HEK293 (cell line): ENCODE measurements at regions not wholly inside any gene's neighbourhood (a gene's known extent, or its start where the extent isn't known, plus 50 kb on each side); places are given as distances from the start of the nearest gene placed in this dataset.

Experiments
- CTCF ChIA-PET: fragments of 350-600 bp; formaldehyde crosslinking; extraction: SDS; loops from one replicate; lab custom pipeline; 2021; ENCODE audit warnings: antibody characterized with exemption; lab: Yijun Ruan, JAX
- POLR2A ChIA-PET: fragments of 300-600 bp; formaldehyde crosslinking; extraction: SDS; loops from one replicate; lab custom pipeline; 2020; ENCODE audit warnings: antibody characterized with exemption, inconsistent platforms; lab: Yijun Ruan, JAX
- H3K27ac ChIP-seq: fragments of 200-500 bp; sonication (Bioruptor generic); 2 replicates; pipeline ENCODE4 v1.5.1; 2014; ENCODE audit warnings: low read depth, low read length, control low read depth, inconsistent platforms; ENCODE audit errors: extremely low read depth
- H3K36me3 ChIP-seq, 2 experiments: fragments of 200-500 bp in 1 of 2; sonication (Bioruptor generic) in 1 of 2; 1 replicate in 1 of 2; 2 replicates in 1 of 2; pipeline ENCODE4 v1.5.1; 2014 to 2017; ENCODE audit warnings: inconsistent platforms in 2 of 2, low read length in 2 of 2; ENCODE audit not compliant: control insufficient read depth in 2 of 2, insufficient read depth in 1 of 2
- H3K4me1 ChIP-seq: fragments of 200-500 bp; sonication (Bioruptor generic); 2 replicates; pipeline ENCODE4 v1.5.1; 2014; ENCODE audit warnings: mild to moderate bottlenecking, low read length, inconsistent platforms; ENCODE audit not compliant: control insufficient read depth, insufficient read depth
- H3K4me3 ChIP-seq: 2 replicates; pipeline ENCODE4 v1.5.1; 2011; ENCODE audit warnings: low read depth, mild to moderate bottlenecking, control low read depth, low read length, moderate library complexity
- H3K9me3 ChIP-seq: fragments of 200-500 bp; sonication (Bioruptor generic); 2 replicates; pipeline ENCODE4 v1.5.1; 2014; ENCODE audit warnings: low read depth, low read length, inconsistent platforms; ENCODE audit not compliant: control insufficient read depth, insufficient read depth
- CTCF ChIP-seq: fragments of 450-650 bp; formaldehyde crosslinking; IDR thresholded peaks from 2 replicates; pipeline ENCODE4 v1.5.1; 2016; ENCODE audit warnings: missing biosample characterization, missing genetic modification characterization
- GLIS2 ChIP-seq: fragments of 450-650 bp; formaldehyde crosslinking; IDR thresholded peaks from 2 replicates; pipeline ENCODE4 v1.5.1; 2016; ENCODE audit warnings: missing biosample characterization, missing genetic modification characterization
- KLF16 ChIP-seq: fragments of 450-650 bp; formaldehyde crosslinking; IDR thresholded peaks from 2 replicates; pipeline ENCODE4 v1.5.1; 2017; ENCODE audit warnings: missing biosample characterization, missing genetic modification characterization
- PRDM1 ChIP-seq: fragments of 450-650 bp; formaldehyde crosslinking; IDR thresholded peaks from 2 replicates; pipeline ENCODE4; 2016; ENCODE audit warnings: missing biosample characterization, missing genetic modification characterization
- SCRT1 ChIP-seq: fragments of 450-650 bp; formaldehyde crosslinking; IDR thresholded peaks from 2 replicates; pipeline ENCODE4 v1.5.1; 2016; ENCODE audit warnings: missing biosample characterization, missing genetic modification characterization, borderline replicate concordance
- SETDB1 ChIP-seq: IDR thresholded peaks from one replicate; pipeline ENCODE4 v1.6.1; 2017; ENCODE audit warnings: mild to moderate bottlenecking, low read length, moderate library complexity, mixed read lengths; ENCODE audit not compliant: insufficient read length
- SP3 ChIP-seq: fragments of 450-650 bp; formaldehyde crosslinking; IDR thresholded peaks from 2 replicates; pipeline ENCODE4 v1.5.1; 2016; ENCODE audit warnings: missing biosample characterization, missing genetic modification characterization
- ZBTB1 ChIP-seq: fragments of 450-650 bp; formaldehyde crosslinking; IDR thresholded peaks from 2 replicates; pipeline ENCODE4 v1.5.1; 2016; ENCODE audit warnings: missing biosample characterization, missing genetic modification characterization
- ZBTB11 ChIP-seq: fragments of 450-650 bp; formaldehyde crosslinking; conservative IDR thresholded peaks from 2 replicates; pipeline ENCODE4 v1.5.1; 2016; ENCODE audit warnings: low read depth, missing biosample characterization, missing genetic modification characterization
- ZBTB17 ChIP-seq: fragments of 450-650 bp; formaldehyde crosslinking; IDR thresholded peaks from 2 replicates; pipeline ENCODE4 v1.5.1; 2016; ENCODE audit warnings: missing biosample characterization, missing genetic modification characterization
- ZFP41 ChIP-seq: fragments of 450-650 bp; formaldehyde crosslinking; IDR thresholded peaks from 2 replicates; pipeline ENCODE4 v1.5.1; 2016; ENCODE audit warnings: missing biosample characterization, missing genetic modification characterization, borderline replicate concordance
- ZIC2 ChIP-seq: fragments of 450-650 bp; formaldehyde crosslinking; IDR thresholded peaks from 2 replicates; pipeline ENCODE4 v1.5.1; 2016; ENCODE audit warnings: missing biosample characterization, missing genetic modification characterization
- ZNF138 ChIP-seq: fragments of 450-650 bp; formaldehyde crosslinking; IDR thresholded peaks from 2 replicates; pipeline ENCODE4 v1.5.1; 2016; ENCODE audit warnings: missing biosample characterization, missing genetic modification characterization, borderline replicate concordance
- ZNF324 ChIP-seq: fragments of 450-650 bp; formaldehyde crosslinking; IDR thresholded peaks from 2 replicates; pipeline ENCODE4 v1.5.1; 2016; ENCODE audit warnings: missing biosample characterization, missing genetic modification characterization
- ZNF350 ChIP-seq: fragments of 450-650 bp; formaldehyde crosslinking; IDR thresholded peaks from 2 replicates; pipeline ENCODE4 v1.5.0; 2017; ENCODE audit warnings: missing biosample characterization, mild to moderate bottlenecking, missing genetic modification characterization
- ZNF544 ChIP-seq: fragments of 450-650 bp; formaldehyde crosslinking; IDR thresholded peaks from 2 replicates; pipeline ENCODE4 v1.5.0; 2017; ENCODE audit warnings: missing biosample characterization, missing genetic modification characterization
- ZNF558 ChIP-seq: fragments of 450-650 bp; formaldehyde crosslinking; IDR thresholded peaks from 2 replicates; pipeline ENCODE4 v1.5.1; 2016; ENCODE audit warnings: missing biosample characterization, missing genetic modification characterization
- ZNF621 ChIP-seq: fragments of 450-650 bp; formaldehyde crosslinking; IDR thresholded peaks from 2 replicates; pipeline ENCODE4 v1.5.1; 2017; ENCODE audit warnings: missing biosample characterization, missing genetic modification characterization
- ZNF654 ChIP-seq: fragments of 450-650 bp; formaldehyde crosslinking; IDR thresholded peaks from 2 replicates; pipeline ENCODE4 v1.5.1; 2016; ENCODE audit warnings: low read depth, missing biosample characterization, missing genetic modification characterization
- ZNF785 ChIP-seq: fragments of 450-650 bp; formaldehyde crosslinking; IDR thresholded peaks from 2 replicates; pipeline ENCODE4 v1.5.1; 2016; ENCODE audit warnings: missing biosample characterization, missing genetic modification characterization
- ZNF830 ChIP-seq: fragments of 450-650 bp; IDR thresholded peaks from 2 replicates; pipeline ENCODE4 v1.5.0; 2018; ENCODE audit warnings: missing biosample characterization, missing genetic modification characterization, low read depth, mild to moderate bottlenecking, moderate library complexity
- ZSCAN30 ChIP-seq: fragments of 450-650 bp; IDR thresholded peaks from 2 replicates; pipeline ENCODE4 v1.5.1; 2018; ENCODE audit warnings: missing biosample characterization, mild to moderate bottlenecking, missing genetic modification characterization, moderate library complexity
- ZXDB ChIP-seq: fragments of 450-650 bp; formaldehyde crosslinking; IDR thresholded peaks from 2 replicates; pipeline ENCODE4 v1.5.1; 2016; ENCODE audit warnings: missing biosample characterization, missing genetic modification characterization
- TF ChIP-seq, protein P1 (sequence below): fragments of 450-650 bp; formaldehyde crosslinking; IDR thresholded peaks from 2 replicates; pipeline ENCODE4 v1.5.1; 2016; ENCODE audit warnings: missing biosample characterization, missing genetic modification characterization
- TF ChIP-seq, protein P2 (sequence below): fragments of 450-650 bp; formaldehyde crosslinking; IDR thresholded peaks from 2 replicates; pipeline ENCODE4 v1.5.1; 2016; ENCODE audit warnings: missing biosample characterization, missing genetic modification characterization

GRCh38 chr6:140604786-140605185, 1230.3 kb upstream of the CITED2 start:
- POLR2A ChIA-PET, result no interaction called here
- H3K36me3 ChIP-seq, result no peaks in the 10 kb centered on the region

GRCh38 chr6:140602431-140603248, 1228.2 kb upstream of the CITED2 start:
- H3K27ac ChIP-seq, result no peak overlapping the region
- POLR2A ChIA-PET, result no interaction called here
- no peaks in the 10 kb centered on the region for H3K4me1 ChIP-seq
- H3K36me3 ChIP-seq, result no peaks in the 10 kb centered on the region
- H3K9me3 ChIP-seq, result no peaks in the 10 kb centered on the region
- no peak overlapping the region for H3K4me3 ChIP-seq
- CTCF ChIA-PET, result no interaction called here
- TF ChIP-seq ZIC2 (tag by site-specific recombination) (no peak), ZNF830 (tag by site-specific recombination) (no peak), ZSCAN30 (no peak), ZNF324 (no peak), ZNF621 (tag by site-specific recombination) (no peak), SCRT1 (tag by site-specific recombination) (no peak), ZNF350 (tag by site-specific recombination) (no peak), ZNF785 (tag by site-specific recombination) (no peak), SETDB1 (no peak)
- TF ChIP-seq, protein P1, sequence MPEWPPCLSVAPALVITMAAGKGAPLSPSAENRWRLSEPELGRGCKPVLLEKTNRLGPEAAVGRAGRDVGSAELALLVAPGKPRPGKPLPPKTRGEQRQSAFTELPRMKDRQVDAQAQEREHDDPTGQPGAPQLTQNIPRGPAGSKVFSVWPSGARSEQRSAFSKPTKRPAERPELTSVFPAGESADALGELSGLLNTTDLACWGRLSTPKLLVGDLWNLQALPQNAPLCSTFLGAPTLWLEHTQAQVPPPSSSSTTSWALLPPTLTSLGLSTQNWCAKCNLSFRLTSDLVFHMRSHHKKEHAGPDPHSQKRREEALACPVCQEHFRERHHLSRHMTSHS (tag by site-specific recombination), result no peak

More at GRCh38 chr6:140604786-140605185, 1230.3 kb upstream of the CITED2 start:
- Histone ChIP-seq H3K4me1 (no peaks in the 10 kb centered on the region), H3K27ac (no peak overlapping the region), H3K9me3 (no peaks in the 10 kb centered on the region), H3K4me3 (no peak overlapping the region)
- CTCF ChIA-PET, result interaction anchor here (0.7 to 0.8 kb wide), 2 partner anchors 10 to 327 kb away, joined by 3 read pairs; no protein-coding TSS in a partner anchor
- TF ChIP-seq CTCF (tag by site-specific recombination) (no peak), ZNF544 (tag by site-specific recombination) (no peak), ZBTB1 (tag by site-specific recombination) (no peak), ZNF138 (tag by site-specific recombination) (no peak), ZNF654 (tag by site-specific recombination) (no peak), GLIS2 (no peak), KLF16 (tag by site-specific recombination) (no peak), ZBTB11 (tag by site-specific recombination) (no peak), SP3 (no peak), ZXDB (tag by site-specific recombination) (no peak), ZNF558 (tag by site-specific recombination) (no peak), ZBTB17 (tag by site-specific recombination) (no peak), PRDM1 (tag by site-specific recombination) (no peak), ZFP41 (no peak)
- TF ChIP-seq, protein P2, sequence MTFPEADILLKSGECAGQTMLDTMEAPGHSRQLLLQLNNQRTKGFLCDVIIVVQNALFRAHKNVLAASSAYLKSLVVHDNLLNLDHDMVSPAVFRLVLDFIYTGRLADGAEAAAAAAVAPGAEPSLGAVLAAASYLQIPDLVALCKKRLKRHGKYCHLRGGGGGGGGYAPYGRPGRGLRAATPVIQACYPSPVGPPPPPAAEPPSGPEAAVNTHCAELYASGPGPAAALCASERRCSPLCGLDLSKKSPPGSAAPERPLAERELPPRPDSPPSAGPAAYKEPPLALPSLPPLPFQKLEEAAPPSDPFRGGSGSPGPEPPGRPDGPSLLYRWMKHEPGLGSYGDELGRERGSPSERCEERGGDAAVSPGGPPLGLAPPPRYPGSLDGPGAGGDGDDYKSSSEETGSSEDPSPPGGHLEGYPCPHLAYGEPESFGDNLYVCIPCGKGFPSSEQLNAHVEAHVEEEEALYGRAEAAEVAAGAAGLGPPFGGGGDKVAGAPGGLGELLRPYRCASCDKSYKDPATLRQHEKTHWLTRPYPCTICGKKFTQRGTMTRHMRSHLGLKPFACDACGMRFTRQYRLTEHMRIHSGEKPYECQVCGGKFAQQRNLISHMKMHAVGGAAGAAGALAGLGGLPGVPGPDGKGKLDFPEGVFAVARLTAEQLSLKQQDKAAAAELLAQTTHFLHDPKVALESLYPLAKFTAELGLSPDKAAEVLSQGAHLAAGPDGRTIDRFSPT (tag by site-specific recombination), result no peak
- TF ChIP-seq, all 188 proteins: peak for 0
